Endodermal cell (in vitro differentiated cells): ENCODE measurements at regions not wholly inside any gene's neighbourhood (a gene's known extent, or its start where the extent isn't known, plus 50 kb on each side); places are given as distances from the start of the nearest gene placed in this dataset.

Experiments used
- DNase-seq: peaks from one replicate; pipeline ENCODE4 v3.0.0-alpha.2; 2017
- H3K27ac ChIP-seq: 2 replicates; pipeline ENCODE4 v1.5.1; 2013; ENCODE audit warnings: mild to moderate bottlenecking, low read depth, low read length, moderate library complexity
- H3K27me3 ChIP-seq: 2 replicates; pipeline ENCODE4 v1.6.1; 2013; ENCODE audit warnings: mild to moderate bottlenecking, low read length, moderate library complexity; ENCODE audit not compliant: insufficient read depth, control insufficient read depth, poor library complexity, severe bottlenecking
- H3K36me3 ChIP-seq: 2 replicates; pipeline ENCODE4 v1.7.0; 2013; ENCODE audit warnings: mild to moderate bottlenecking, low read length, moderate library complexity; ENCODE audit not compliant: control insufficient read depth, insufficient read depth
- H3K4me1 ChIP-seq: one replicate; pipeline ENCODE4 v1.7.0; 2013; ENCODE audit warnings: low read length; ENCODE audit not compliant: control insufficient read depth, insufficient read depth
- H3K4me3 ChIP-seq: 2 replicates; pipeline ENCODE4 v1.5.1; 2013; ENCODE audit warnings: mild to moderate bottlenecking, low read length, moderate library complexity
- H3K9ac ChIP-seq: 2 replicates; pipeline ENCODE4 v1.6.1; 2013; ENCODE audit warnings: mild to moderate bottlenecking, low read length, moderate library complexity; ENCODE audit not compliant: poor library complexity, severe bottlenecking; ENCODE audit errors: extremely low read depth
- H3K9me3 ChIP-seq: 2 replicates; pipeline ENCODE4 v1.6.1; 2013; ENCODE audit warnings: mild to moderate bottlenecking, low read length, moderate library complexity; ENCODE audit not compliant: control insufficient read depth
- H3K27ac Mint-ChIP-seq: 2 replicates; pipeline ENCODE4 v1.8.0; 2020; ENCODE audit warnings: mixed read lengths
- H3K27me3 Mint-ChIP-seq: 2 replicates; pipeline ENCODE4 v1.8.0; 2021; ENCODE audit warnings: mild to moderate bottlenecking, mixed read lengths; ENCODE audit not compliant: insufficient read depth
- H3K36me3 Mint-ChIP-seq: 2 replicates; pipeline ENCODE4 v1.8.0; 2020; ENCODE audit warnings: low read depth, mixed read lengths
- H3K4me1 Mint-ChIP-seq: 2 replicates; pipeline ENCODE4 v1.8.0; 2020; ENCODE audit warnings: mixed read lengths
- H3K4me3 Mint-ChIP-seq: 2 replicates; pipeline ENCODE4 v1.8.0; 2020; ENCODE audit warnings: mild to moderate bottlenecking, moderate library complexity, mixed read lengths
- H3K9me3 Mint-ChIP-seq: 2 replicates; pipeline ENCODE4 v1.8.0; 2020; ENCODE audit warnings: mild to moderate bottlenecking, mixed read lengths
- CTCF ChIP-seq: fragments of 200-600 bp; sonication (generic); conservative IDR thresholded peaks from 2 replicates; pipeline ENCODE4 v1.5.0; 2021; ENCODE audit warnings: antibody characterized with exemption, mild to moderate bottlenecking
- WGBS, 2 experiments: methylation state at CpG; one replicate each; pipeline versions ENCODE4 v1.1.5 to v1.1.7; 2013; ENCODE audit warnings: missing lambda C conversion rate in 2 of 2, mixed read lengths in 1 of 2; ENCODE audit not compliant: insufficient coverage in 1 of 2, insufficient read length in 1 of 2; 5-methylcytosine and 5-hydroxymethylcytosine counted together

GRCh38 chr9:79104216-79104615 lies 467.5 kb upstream of the TLE4 start:
- no peaks in the 10 kb centered on the region for H3K27me3 ChIP-seq
- H3K36me3 Mint-ChIP-seq, result no peaks in the 10 kb centered on the region
- H3K27me3 Mint-ChIP-seq, result no peaks in the 10 kb centered on the region
- H3K36me3 ChIP-seq, result no peaks in the 10 kb centered on the region
- peaks cover 16% of the 10 kb centered on the region for H3K9me3 ChIP-seq
- H3K4me1 ChIP-seq, result no peaks in the 10 kb centered on the region
- H3K4me3 ChIP-seq, result no peak overlapping the region
- no peak overlapping the region for H3K27ac ChIP-seq
- peaks cover 25% of the 10 kb centered on the region for H3K9me3 Mint-ChIP-seq
- H3K27ac Mint-ChIP-seq, result no peak overlapping the region
- H3K9ac ChIP-seq, result no peak overlapping the region
- DNase-seq, result no peak
- no peaks in the 10 kb centered on the region for H3K4me1 Mint-ChIP-seq
- TF ChIP-seq CTCF, result no peak
- no peak overlapping the region for H3K4me3 Mint-ChIP-seq
- 100% methylated on average over 1 of the region's 1 CpG; no CpG with 5 or more reads in 1 of the 2 experiments for WGBS, 2 experiments

- no peak overlapping the region for H3K9ac ChIP-seq
- peaks cover 32% of the 10 kb centered on the region for H3K9me3 Mint-ChIP-seq
- H3K27me3 ChIP-seq, result no peaks in the 10 kb centered on the region
- 92 to 100% methylated on average over 1 to 2 of the region's 2 CpGs for WGBS, 2 experiments
- H3K27ac Mint-ChIP-seq, result no peak overlapping the region
- H3K27ac ChIP-seq, result no peak overlapping the region
- no peak overlapping the region for H3K4me3 ChIP-seq
- no peaks in the 10 kb centered on the region for H3K27me3 Mint-ChIP-seq
- H3K36me3 ChIP-seq, result no peaks in the 10 kb centered on the region
- no peaks in the 10 kb centered on the region for H3K4me1 ChIP-seq
- H3K4me1 Mint-ChIP-seq, result no peaks in the 10 kb centered on the region
- no peak for TF ChIP-seq CTCF
- no peak for DNase-seq
- H3K9me3 ChIP-seq, result peaks cover 21% of the 10 kb centered on the region
- H3K36me3 Mint-ChIP-seq, result no peaks in the 10 kb centered on the region
- no peak overlapping the region for H3K4me3 Mint-ChIP-seq
Observed at GRCh38 chr9:79104951-79105350, 466.8 kb upstream of the TLE4 start.

- H3K9ac ChIP-seq, result no peak overlapping the region
- H3K36me3 Mint-ChIP-seq, result no peaks in the 10 kb centered on the region
- H3K27ac Mint-ChIP-seq, result no peak overlapping the region
- no peaks in the 10 kb centered on the region for H3K27me3 Mint-ChIP-seq
- no peak for TF ChIP-seq CTCF
- H3K9me3 ChIP-seq, result peaks cover 25% of the 10 kb centered on the region
- H3K36me3 ChIP-seq, result no peaks in the 10 kb centered on the region
- no peak for DNase-seq
- H3K4me1 ChIP-seq, result no peaks in the 10 kb centered on the region
- WGBS, 2 experiments, result 86 to 91% methylated on average over 3 of the region's 3 CpGs
- H3K27me3 ChIP-seq, result no peaks in the 10 kb centered on the region
- H3K9me3 Mint-ChIP-seq, result peaks cover 32% of the 10 kb centered on the region
- no peak overlapping the region for H3K27ac ChIP-seq
- no peaks in the 10 kb centered on the region for H3K4me1 Mint-ChIP-seq
- no peak overlapping the region for H3K4me3 ChIP-seq
- no peak overlapping the region for H3K4me3 Mint-ChIP-seq
Observed at GRCh38 chr9:79107911-79108676, 463.7 kb upstream of the TLE4 start.
